BJ (cell line): ENCODE measurements at regions not wholly inside any gene's neighbourhood (a gene's known extent, or its start where the extent isn't known, plus 50 kb on each side); places are given as distances from the start of the nearest gene placed in this dataset.

ENCODE experiments used
- CTCF ChIA-PET: fragments of 350-600 bp; formaldehyde crosslinking; extraction: SDS; loops from one replicate; lab custom pipeline; 2021; ENCODE audit warnings: antibody characterized with exemption, inconsistent platforms; lab: Yijun Ruan, JAX
- POLR2A ChIA-PET: fragments of 300-600 bp; sonication (Branson Sonifier 250); formaldehyde crosslinking; extraction: SDS; loops from one replicate; lab custom pipeline; 2021; ENCODE audit warnings: antibody characterized with exemption; lab: Charles Lee
- DNase-seq: peaks from one replicate; pipeline ENCODE4 v3.0.0-alpha.2; 2011; ENCODE audit warnings: low read depth
- H3K27me3 ChIP-seq: 2 replicates; pipeline ENCODE4 v1.6.0; 2011; ENCODE audit warnings: low read length; ENCODE audit not compliant: control insufficient read depth, insufficient read depth
- H3K36me3 ChIP-seq: 2 replicates; pipeline ENCODE4 v1.5.1; 2011; ENCODE audit warnings: low read length; ENCODE audit not compliant: control insufficient read depth, insufficient read depth
- H3K4me3 ChIP-seq: 2 replicates; pipeline ENCODE4 v1.5.1; 2011; ENCODE audit warnings: low read depth, mild to moderate bottlenecking, control low read depth, low read length
- TF ChIP-seq, protein P1 (sequence below): IDR thresholded peaks from 2 replicates; pipeline ENCODE4 v1.5.1; 2011; ENCODE audit warnings: low read depth, mild to moderate bottlenecking, control low read depth, inconsistent platforms, low read length, moderate library complexity; ENCODE audit not compliant: insufficient read depth

DNA sequence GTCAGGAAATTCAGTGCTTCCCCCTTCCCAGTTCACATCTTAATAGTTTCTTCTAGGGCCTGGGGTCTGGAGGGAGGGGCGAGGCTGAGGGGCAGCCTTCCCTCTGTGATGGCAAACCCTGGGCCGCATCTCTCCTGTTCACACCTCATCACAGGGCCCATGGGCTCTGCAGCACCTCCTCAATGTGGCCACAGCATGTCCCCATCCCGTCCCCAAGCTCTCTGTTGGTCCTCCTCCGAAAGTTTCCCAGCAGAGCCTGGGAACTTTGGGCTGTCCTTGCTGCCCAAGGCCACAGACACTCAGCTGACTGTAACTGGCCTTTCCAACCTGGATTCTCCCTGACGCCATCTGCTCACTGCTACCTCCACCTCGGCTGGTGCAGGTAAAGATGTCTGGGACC lies 112.7 kb upstream of the PTPRM start:
- TF ChIP-seq, protein P1, sequence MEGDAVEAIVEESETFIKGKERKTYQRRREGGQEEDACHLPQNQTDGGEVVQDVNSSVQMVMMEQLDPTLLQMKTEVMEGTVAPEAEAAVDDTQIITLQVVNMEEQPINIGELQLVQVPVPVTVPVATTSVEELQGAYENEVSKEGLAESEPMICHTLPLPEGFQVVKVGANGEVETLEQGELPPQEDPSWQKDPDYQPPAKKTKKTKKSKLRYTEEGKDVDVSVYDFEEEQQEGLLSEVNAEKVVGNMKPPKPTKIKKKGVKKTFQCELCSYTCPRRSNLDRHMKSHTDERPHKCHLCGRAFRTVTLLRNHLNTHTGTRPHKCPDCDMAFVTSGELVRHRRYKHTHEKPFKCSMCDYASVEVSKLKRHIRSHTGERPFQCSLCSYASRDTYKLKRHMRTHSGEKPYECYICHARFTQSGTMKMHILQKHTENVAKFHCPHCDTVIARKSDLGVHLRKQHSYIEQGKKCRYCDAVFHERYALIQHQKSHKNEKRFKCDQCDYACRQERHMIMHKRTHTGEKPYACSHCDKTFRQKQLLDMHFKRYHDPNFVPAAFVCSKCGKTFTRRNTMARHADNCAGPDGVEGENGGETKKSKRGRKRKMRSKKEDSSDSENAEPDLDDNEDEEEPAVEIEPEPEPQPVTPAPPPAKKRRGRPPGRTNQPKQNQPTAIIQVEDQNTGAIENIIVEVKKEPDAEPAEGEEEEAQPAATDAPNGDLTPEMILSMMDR, result no peak
- no peaks in the 10 kb centered on the region for H3K36me3 ChIP-seq
- no peak for DNase-seq
- ChIA-PET POLR2A (no interaction called here), CTCF (interaction anchor here (0.6 to 1.1 kb wide), 2 partner anchors 8 to 810 kb away, joined by 3 read pairs; no protein-coding TSS in a partner anchor)
- no peak overlapping the region for H3K4me3 ChIP-seq
- H3K27me3 ChIP-seq, result peaks cover 5% of the 10 kb centered on the region; the same call in 1 of the 2 replicates

DNA sequence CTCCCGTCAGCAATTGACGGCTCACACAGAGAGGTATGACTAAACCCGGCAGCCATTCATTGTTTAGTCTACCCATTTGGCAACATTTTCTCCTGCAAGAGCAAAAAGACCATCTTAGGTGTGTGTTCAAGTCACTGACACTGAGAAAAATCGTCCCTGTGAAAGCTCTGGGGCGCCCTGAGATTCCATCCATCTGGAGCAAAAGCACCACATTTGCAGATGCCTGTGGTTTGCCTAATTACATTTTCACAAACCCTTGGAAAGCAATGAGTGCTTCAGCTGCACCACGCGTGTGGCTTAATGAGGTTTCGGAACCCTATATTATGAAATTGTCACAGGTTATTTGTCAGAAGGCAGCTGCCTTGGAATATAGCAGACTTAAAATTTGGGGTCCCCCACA lies 110.7 kb upstream of the PTPRM start:
- DNase-seq, result no peak
- ChIA-PET CTCF (interaction anchor here (1.8 kb wide), 1 partner anchor 29 kb away, joined by 5 read pairs; no protein-coding TSS in a partner anchor), POLR2A (no interaction called here)
- Histone ChIP-seq H3K36me3 (no peaks in the 10 kb centered on the region), H3K27me3 (peaks cover 12% of the 10 kb centered on the region), H3K4me3 (no peak overlapping the region)
- TF ChIP-seq, protein P1, result no peak

DNA sequence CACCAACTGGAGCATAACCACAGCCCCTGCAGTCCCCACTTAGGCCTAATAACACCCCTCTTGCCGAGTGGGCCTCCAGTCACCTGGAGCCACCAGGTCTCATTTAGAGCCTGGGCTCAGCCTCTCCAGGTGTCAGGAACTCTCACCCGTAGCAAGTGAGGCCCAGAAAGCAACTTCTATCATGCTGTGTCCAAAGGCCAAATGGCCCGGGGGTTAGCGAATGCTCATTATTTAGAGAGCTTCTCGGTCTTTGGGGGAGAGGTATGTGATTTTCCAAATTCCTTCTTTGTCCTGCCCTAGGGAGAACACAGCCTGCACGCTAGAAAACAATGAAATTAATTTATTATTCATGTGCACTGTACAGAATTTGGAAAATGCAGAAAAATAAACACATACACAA lies 109.9 kb upstream of the PTPRM start:
- no peaks in the 10 kb centered on the region for H3K36me3 ChIP-seq
- H3K4me3 ChIP-seq, result no peak overlapping the region
- H3K27me3 ChIP-seq, result peaks cover 12% of the 10 kb centered on the region
- TF ChIP-seq, protein P1, result no peak
- CTCF ChIA-PET, result interaction anchor here (1.8 kb wide), 1 partner anchor 28 kb away, joined by 5 read pairs; no protein-coding TSS in a partner anchor
- DNase-seq, result no peak
- POLR2A ChIA-PET, result no interaction called here

DNA sequence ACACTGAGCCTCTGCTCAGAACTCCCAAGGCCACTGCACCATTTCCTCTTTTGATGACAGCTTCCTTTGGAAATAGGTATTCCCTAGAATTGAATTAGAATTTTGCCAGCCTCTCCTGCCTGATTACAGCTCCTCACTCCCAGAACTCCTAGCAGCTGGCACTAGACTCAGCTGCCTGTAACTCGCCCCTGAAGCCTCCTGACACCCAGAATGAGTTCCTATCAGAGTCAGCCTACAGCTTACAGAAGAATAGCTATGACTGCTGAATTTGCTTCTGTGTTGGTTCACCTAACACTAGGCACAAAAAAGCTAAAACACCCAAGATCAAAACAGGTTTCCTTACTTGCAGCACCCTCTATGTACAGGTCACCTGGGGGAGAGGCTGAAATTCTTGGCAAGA lies 108.2 kb upstream of the PTPRM start:
- Histone ChIP-seq H3K27me3 (peaks cover 12% of the 10 kb centered on the region), H3K4me3 (no peak overlapping the region), H3K36me3 (no peaks in the 10 kb centered on the region)
- TF ChIP-seq, protein P1, result no peak
- DNase-seq, result no peak
- CTCF ChIA-PET, result interaction anchor here (0.6 to 2.9 kb wide), 3 partner anchors 8 to 1101 kb away, joined by 3 to 12 read pairs (median 3); no protein-coding TSS in a partner anchor
- POLR2A ChIA-PET, result interaction anchor here (0.6 kb wide), 1 partner anchor 780 kb away, joined by 6 read pairs; no protein-coding TSS in a partner anchor

DNA sequence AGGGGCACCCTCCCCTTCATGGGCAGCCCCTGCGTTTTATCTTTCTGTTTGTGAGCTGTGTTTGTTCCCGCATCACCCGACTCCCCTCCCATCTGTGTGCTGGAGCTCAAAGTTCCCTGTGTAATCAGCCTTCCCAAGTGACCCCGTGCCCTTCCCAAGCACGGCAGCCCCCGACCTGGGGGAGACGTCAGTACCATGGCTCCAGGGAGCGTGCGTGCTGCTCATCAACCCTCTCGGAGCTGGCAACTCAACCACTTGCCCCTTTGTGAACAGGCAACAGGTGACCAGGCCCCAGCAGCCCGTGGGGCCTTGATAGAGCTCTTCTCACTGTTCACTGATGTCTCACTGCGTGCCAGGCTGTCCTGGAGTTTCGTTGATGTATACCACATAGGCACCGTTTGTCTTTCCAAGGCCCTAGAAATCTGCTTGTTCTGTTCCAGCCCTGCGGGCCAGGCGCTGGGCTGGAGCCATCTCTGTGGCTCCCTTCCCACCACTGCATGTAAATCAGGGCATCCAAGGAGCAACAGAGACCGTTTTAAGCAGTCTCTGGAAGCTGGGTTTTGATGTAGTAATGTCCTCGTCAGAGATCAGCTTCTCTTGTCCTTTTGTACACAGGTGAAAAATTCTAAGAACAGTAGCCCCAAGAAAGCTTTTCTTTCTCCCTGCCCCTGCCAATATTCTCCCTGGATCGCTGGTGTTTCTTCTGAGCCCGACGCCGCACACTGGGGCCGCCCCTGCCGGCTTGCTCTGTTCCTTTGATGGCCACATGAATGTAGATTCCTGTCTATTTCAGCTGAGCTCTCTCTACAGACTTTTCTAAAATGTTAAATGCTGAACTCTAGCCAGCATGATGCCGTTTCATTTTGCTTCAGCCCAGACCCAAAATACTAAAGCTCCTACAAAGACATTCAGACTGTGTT lies 107.0 kb upstream of the PTPRM start:
- CTCF ChIA-PET, result interaction anchor here (1.3 to 2.9 kb wide), 2 partner anchors 9 to 21 kb away, joined by 3 to 12 read pairs; no protein-coding TSS in a partner anchor
- TF ChIP-seq, protein P1, result no peak
- Histone ChIP-seq H3K36me3 (no peaks in the 10 kb centered on the region), H3K27me3 (peaks cover 12% of the 10 kb centered on the region), H3K4me3 (no peak overlapping the region)
- DNase-seq, result no peak
- POLR2A ChIA-PET, result no interaction called here
